ENCODE measurements at regions not wholly inside any gene's neighbourhood (a gene's known extent, or its start where the extent isn't known, plus 50 kb on each side); places are given as distances from the start of the nearest gene placed in this dataset.

GRCh38 chr2:242059566-242059965 is 190.0 kb downstream of the RTP5 start:
- TF ChIP-seq POLR2A (IDR thresholded peaks at IDR 0.05) (no peak), CTCF (IDR thresholded peaks at IDR 0.05) (no peak), POLR2AphosphoS5 (IDR thresholded peaks at IDR 0.05) (no peak), EP300 (IDR thresholded peaks at IDR 0.05) (no peak)

Measured in gastroesophageal sphincter (tissue), 3 donors.